ENCODE measurements at regions not wholly inside any gene's neighbourhood (a gene's known extent, or its start where the extent isn't known, plus 50 kb on each side); places are given as distances from the start of the nearest gene placed in this dataset.

DNA sequence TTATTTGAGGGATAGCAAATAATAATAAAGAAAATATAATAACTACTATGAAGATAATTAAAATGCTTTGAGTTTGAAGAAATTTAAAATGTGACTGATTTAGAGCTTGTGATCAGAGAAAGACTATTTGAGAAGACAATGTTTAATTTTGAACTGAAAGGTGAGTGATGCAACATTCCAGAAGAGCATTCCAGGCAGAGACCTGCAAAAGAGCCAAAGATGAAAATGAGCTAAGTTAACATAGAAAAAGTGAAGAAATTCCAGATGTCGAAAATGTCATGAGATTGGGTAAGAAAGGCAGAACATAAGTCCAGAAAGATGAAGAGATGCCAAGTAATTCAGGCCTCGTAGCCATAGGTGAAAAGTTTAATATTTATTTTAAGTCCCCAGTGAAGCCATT lies 215.8 kb downstream of the FSIP2 start:
- TF ChIP-seq EP300 (IDR thresholded peaks at IDR 0.05) = no peak
- TF ChIP-seq, protein P1, sequence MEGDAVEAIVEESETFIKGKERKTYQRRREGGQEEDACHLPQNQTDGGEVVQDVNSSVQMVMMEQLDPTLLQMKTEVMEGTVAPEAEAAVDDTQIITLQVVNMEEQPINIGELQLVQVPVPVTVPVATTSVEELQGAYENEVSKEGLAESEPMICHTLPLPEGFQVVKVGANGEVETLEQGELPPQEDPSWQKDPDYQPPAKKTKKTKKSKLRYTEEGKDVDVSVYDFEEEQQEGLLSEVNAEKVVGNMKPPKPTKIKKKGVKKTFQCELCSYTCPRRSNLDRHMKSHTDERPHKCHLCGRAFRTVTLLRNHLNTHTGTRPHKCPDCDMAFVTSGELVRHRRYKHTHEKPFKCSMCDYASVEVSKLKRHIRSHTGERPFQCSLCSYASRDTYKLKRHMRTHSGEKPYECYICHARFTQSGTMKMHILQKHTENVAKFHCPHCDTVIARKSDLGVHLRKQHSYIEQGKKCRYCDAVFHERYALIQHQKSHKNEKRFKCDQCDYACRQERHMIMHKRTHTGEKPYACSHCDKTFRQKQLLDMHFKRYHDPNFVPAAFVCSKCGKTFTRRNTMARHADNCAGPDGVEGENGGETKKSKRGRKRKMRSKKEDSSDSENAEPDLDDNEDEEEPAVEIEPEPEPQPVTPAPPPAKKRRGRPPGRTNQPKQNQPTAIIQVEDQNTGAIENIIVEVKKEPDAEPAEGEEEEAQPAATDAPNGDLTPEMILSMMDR (IDR thresholded peaks at IDR 0.05) = no peak
